ENCODE measurements at regions not wholly inside any gene's neighbourhood (a gene's known extent, or its start where the extent isn't known, plus 50 kb on each side); places are given as distances from the start of the nearest gene placed in this dataset.

DNA sequence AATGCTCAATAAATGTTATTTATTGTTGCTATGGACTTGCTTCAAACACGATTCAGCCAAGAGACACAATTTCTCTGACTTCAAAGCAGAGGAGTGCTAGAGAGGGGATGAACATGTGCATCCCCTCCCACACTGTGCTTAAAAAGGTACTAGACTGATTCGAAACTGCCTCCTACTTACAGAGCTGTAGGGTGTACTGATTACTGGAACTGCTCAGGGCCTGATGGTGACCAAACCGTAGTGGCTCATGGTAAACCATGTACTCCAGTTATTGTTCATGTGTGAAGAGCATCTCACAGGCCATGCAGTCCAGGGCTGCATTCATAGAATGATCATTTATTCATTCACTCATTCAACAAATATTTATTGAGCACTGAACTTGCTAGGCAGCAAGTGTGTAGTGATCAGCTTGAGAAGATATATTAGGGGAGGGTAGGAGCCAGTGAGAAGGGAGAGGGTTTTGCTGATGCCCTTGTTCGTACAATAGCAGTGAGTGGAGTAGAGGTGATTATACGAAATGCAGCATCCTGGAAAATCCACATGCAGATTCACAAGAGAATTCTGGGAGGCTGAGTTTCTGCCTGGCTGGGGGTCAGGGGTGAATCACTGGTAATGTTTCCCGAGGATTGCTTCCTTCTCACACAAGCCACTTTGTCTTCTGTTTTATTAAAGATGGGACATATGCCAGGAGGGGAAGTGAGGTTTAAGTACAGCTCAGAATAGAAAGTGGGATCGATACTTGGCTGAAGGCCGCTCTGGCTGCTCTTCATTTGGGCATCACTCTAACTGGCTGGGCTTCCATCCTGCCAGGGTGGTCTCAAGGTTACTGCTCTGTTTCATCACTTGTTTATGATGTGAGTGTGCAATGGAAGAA, 245.4 kb downstream of the RAD51AP2 start:
- H3K27ac Mint-ChIP-seq, result no peak overlapping the region
- H3K27me3 Mint-ChIP-seq, result no peaks in the 10 kb centered on the region
- H3K4me1 Mint-ChIP-seq, result peaks cover 0 to 4% of the 10 kb centered on the region in 2 donors
- H3K36me3 Mint-ChIP-seq, result no peaks in the 10 kb centered on the region
- peaks cover 0 to 3% of the 10 kb centered on the region in 2 donors for H3K9me3 Mint-ChIP-seq
- no peak overlapping the region for H3K4me3 Mint-ChIP-seq
- peak; percentile 10 to 34 for ATAC-seq (replicated peaks)
- DNase-seq, result no peak

DNA sequence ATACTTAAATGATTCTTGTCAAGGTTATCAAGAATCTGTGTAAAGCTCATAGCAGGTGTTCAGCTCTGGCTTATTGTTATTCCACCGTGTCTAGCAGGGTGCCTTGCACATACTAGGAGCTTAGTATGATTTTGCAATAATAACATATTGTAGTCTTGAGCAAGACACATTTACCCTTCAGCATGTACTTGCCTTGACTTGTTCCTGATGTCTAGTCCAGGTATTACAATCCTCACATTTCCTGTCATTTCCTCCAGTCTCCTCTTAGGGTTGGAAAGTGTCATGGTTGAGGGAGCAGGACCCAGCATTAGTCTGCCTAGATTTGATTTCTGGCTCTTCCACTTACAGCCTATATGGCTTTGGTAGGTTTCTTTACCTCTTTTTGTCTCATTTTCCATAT, 246.1 kb downstream of the RAD51AP2 start:
- Mint-ChIP-seq H3K9me3 (peaks cover 0 to 3% of the 10 kb centered on the region in 2 donors), H3K27me3 (no peaks in the 10 kb centered on the region), H3K36me3 (no peaks in the 10 kb centered on the region), H3K27ac (no peak overlapping the region), H3K4me3 (no peak overlapping the region), H3K4me1 (peaks cover 0 to 4% of the 10 kb centered on the region in 2 donors)
- no peak for ATAC-seq (replicated peaks)
- no peak for DNase-seq

DNA sequence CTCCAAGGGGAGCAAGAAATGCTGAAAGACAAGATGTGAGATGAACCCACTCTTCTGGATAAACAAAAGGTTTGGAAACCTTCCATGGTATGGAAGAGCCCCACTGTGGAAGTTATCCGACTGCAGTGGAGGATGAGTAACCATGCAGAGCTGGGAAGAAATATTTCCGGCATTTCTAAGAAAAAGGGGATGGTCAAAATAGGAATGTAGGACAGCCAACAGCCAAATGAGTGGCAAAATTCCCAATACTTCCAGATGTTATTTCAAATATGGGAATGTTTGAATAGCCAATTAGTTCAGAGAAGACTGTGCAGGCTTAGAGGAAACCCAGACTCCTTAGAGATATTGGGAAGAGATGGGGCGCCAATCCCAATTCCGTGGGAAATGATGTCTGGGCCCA, 246.8 kb downstream of the RAD51AP2 start:
- H3K9me3 Mint-ChIP-seq, result peaks cover 0 to 2% of the 10 kb centered on the region in 2 donors
- DNase-seq, result no peak
- no peaks in the 10 kb centered on the region for H3K36me3 Mint-ChIP-seq
- ATAC-seq (replicated peaks), result no peak
- H3K4me3 Mint-ChIP-seq, result no peak overlapping the region
- H3K27me3 Mint-ChIP-seq, result no peaks in the 10 kb centered on the region
- no peak overlapping the region for H3K27ac Mint-ChIP-seq
- peaks cover 0 to 4% of the 10 kb centered on the region in 2 donors for H3K4me1 Mint-ChIP-seq

DNA sequence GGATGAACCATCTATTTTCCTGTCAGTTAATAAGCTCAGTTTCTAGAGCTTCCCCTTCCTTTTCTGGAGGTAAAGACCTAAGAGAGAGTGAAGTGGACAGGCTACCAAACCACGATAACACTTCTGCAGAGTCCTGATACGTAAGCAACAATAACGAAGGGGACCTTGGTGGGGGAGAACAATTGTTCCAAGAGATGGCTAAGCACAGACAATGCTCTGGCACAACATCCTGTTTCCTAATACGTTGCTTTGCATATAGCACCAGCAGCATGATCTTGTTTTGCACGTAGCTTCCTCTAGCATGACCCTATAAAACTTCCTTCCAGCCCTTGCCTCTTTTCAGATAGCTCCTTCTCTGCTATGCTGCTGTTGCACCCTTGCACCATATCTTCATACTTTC, 247.3 kb downstream of the RAD51AP2 start:
- peak in 1 of 2 donors; percentile 55 for ATAC-seq (replicated peaks)
- H3K27ac Mint-ChIP-seq, result no peak overlapping the region
- no peak for DNase-seq

DNA sequence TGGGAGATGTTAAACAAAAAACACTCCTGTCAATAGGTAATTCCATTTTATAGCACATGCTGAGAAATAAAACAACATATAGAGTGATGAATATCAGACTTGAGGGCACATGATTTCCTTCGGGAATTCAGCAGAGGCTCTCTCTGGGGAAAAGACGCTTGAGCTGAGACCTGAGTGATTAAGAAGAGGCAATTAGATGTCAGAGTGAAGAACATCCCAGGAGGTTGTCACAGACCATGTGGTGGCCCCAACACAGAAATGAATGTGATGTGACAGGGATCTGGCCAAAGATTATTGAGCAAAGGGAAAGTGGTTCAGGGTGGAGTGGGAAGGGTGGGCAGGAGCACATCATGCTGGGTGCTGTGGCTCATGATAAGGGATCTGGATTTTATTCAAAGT, 254.7 kb downstream of the RAD51AP2 start:
- DNase-seq (no peak), ATAC-seq (replicated peaks) (no peak)
- no peak overlapping the region for H3K4me3 Mint-ChIP-seq
- H3K27me3 Mint-ChIP-seq, result no peaks in the 10 kb centered on the region
- H3K9me3 Mint-ChIP-seq, result no peaks in the 10 kb centered on the region
- H3K4me1 Mint-ChIP-seq, result no peaks in the 10 kb centered on the region
- H3K27ac Mint-ChIP-seq, result no peak overlapping the region
- H3K36me3 Mint-ChIP-seq, result no peaks in the 10 kb centered on the region

More for the DNA sequence above, 247.3 kb downstream of the RAD51AP2 start:
- Mint-ChIP-seq H3K4me3 (no peak overlapping the region), H3K9me3 (no peaks in the 10 kb centered on the region), H3K27me3 (no peaks in the 10 kb centered on the region), H3K4me1 (peaks cover 0 to 4% of the 10 kb centered on the region in 2 donors), H3K36me3 (no peaks in the 10 kb centered on the region)

DNA sequence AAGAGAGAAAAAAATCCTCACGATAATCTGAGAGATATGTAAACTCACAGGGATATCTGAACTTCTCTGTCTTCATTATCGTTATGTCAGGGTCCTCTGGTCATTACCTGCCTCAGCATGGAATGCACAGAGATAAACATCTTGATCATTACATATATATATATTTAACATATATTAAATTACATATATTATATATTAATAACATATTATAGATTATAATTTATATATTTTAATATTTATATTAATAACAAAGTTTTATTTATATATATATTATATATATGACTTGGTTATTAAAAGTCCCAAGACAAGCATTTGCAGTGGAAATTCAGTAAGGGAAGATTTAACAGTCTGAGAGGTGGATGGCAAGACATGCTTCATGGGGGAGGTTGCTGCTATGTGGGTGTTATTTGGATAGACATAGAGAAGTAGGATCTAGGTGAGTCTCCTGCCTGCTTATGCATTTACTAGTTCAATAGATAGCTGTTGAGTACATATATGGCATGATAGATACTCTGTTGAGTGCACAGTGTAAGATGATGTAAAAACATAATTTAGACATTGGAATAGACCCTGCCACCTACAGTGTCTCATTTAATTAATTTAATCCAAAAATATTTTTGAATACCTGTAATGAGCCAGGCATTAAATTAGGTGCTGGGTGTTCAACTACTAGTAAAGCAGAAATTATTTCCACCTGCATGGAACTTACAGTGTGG, 255.2 kb downstream of the RAD51AP2 start:
- no peaks in the 10 kb centered on the region for H3K36me3 Mint-ChIP-seq

DNA sequence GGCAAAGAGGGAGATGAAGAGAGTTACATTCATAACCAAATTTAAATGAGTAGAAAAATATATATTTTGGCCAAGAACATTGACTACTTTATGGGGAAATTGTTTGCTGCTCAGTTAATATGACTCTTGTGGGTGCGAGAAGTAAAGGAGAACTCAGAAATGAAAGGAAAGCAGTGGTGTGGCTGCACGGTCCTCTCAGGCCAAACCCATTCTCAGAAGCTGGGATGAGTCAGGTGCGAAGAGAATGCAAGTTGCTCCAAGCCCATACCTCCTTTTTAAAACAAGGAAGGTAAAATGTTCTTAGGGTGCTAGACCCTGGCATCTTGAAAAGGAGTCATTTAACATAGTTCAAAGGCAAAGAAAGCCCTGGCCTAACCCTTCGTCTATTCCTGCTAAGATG, 258.6 kb downstream of the RAD51AP2 start:
- no peaks in the 10 kb centered on the region for H3K27me3 Mint-ChIP-seq
- H3K9me3 Mint-ChIP-seq, result no peaks in the 10 kb centered on the region
- no peaks in the 10 kb centered on the region for H3K4me1 Mint-ChIP-seq
- no peak for ATAC-seq (replicated peaks)
- no peaks in the 10 kb centered on the region for H3K36me3 Mint-ChIP-seq
- no peak overlapping the region for H3K27ac Mint-ChIP-seq
- DNase-seq, result no peak
- no peak overlapping the region for H3K4me3 Mint-ChIP-seq

More for the DNA sequence above, 255.2 kb downstream of the RAD51AP2 start:
- Mint-ChIP-seq H3K4me3 (no peak overlapping the region), H3K27me3 (no peaks in the 10 kb centered on the region), H3K4me1 (no peaks in the 10 kb centered on the region), H3K9me3 (no peaks in the 10 kb centered on the region), H3K27ac (no peak overlapping the region)
- ATAC-seq (replicated peaks) (no peak), DNase-seq (no peak)

DNA sequence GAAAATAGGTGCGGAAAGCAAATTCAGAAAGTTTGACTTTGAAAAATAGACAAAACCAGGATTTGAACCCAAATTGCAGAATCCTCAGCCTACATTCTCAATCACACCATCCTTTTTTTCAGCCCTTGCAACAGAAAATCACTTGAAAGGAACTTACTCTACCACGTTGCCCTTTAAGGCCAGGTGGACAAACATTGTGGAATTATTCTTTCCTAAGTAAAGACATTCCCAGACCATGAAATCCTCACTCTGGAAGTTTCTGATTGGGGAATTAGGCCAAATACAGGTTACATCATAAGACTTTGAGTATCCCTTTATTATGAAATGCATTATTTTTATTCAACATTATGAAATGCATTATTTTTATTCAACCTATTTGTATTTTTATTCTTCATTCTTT, 259.4 kb downstream of the RAD51AP2 start:
- H3K27me3 Mint-ChIP-seq, result no peaks in the 10 kb centered on the region
- H3K4me3 Mint-ChIP-seq, result no peak overlapping the region

DNA sequence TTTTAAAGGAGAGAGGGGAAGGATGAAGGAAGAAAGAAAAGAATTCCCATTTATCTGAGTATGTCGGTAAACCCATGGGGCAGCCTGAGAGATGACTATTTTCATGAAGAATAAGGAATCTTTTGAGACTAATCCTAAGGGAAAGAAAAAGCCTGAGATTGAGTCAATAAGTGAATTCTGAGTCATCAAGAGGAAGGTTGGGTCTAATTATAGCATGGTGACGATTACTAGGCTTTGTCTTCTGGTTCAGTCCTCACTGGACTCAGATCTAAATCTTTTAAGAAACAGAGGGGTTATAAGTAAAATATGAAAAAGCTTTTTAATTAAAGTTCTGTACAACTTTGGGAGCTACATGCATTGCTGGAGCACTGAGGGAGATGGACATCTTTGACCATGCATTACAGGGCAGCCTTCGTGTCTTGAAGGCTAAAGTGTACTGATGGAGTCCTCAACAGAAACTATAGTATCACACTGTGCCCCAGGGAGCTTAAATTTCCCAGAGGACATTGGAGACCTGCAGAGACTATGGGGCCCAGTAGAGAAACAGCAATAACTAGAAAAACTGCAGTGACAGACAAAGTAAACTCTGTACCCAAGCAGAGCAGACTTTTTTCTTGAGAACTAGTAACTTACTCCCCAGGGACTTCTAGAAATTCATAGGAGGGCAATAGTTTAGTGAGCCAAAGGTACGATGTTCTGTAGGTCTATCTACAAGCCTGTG, 260.9 kb downstream of the RAD51AP2 start:
- Mint-ChIP-seq H3K27me3 (no peaks in the 10 kb centered on the region), H3K27ac (no peak overlapping the region), H3K36me3 (no peaks in the 10 kb centered on the region), H3K4me1 (no peaks in the 10 kb centered on the region), H3K4me3 (no peak overlapping the region), H3K9me3 (no peaks in the 10 kb centered on the region)
- DNase-seq, result peak; percentile 4
- peak; percentile 51 to 87 for ATAC-seq (replicated peaks)

More for the DNA sequence above, 259.4 kb downstream of the RAD51AP2 start:
- Mint-ChIP-seq H3K9me3 (no peaks in the 10 kb centered on the region), H3K36me3 (no peaks in the 10 kb centered on the region), H3K4me1 (no peaks in the 10 kb centered on the region), H3K27ac (no peak overlapping the region)
- ATAC-seq (replicated peaks) (no peak), DNase-seq (no peak)

DNA sequence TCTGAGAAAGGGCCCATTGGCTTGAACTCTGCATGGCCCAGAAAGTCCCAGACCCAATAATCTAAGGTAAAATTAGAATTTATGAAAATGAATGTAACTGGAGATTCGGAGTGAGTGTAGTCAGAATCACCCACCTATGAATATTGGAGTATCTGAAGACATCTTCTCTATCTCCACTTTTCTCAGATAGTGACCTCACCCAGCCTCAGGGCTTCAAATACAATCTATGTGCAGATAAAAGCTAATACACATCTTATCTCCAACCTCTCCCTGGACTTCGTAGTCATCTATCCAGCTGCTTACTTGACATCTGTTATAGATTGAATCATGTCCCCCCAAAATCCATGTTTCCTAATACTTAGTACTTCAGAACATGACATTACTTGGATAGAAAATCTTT, 263.2 kb downstream of the RAD51AP2 start:
- Mint-ChIP-seq H3K27ac (no peak overlapping the region), H3K36me3 (peaks cover 0 to 1% of the 10 kb centered on the region in 2 donors), H3K4me1 (no peaks in the 10 kb centered on the region), H3K27me3 (peaks cover 0 to 4% of the 10 kb centered on the region in 2 donors), H3K9me3 (peaks cover 0 to 3% of the 10 kb centered on the region in 2 donors), H3K4me3 (no peak overlapping the region)
- no peak for ATAC-seq (replicated peaks)
- no peak for DNase-seq

DNA sequence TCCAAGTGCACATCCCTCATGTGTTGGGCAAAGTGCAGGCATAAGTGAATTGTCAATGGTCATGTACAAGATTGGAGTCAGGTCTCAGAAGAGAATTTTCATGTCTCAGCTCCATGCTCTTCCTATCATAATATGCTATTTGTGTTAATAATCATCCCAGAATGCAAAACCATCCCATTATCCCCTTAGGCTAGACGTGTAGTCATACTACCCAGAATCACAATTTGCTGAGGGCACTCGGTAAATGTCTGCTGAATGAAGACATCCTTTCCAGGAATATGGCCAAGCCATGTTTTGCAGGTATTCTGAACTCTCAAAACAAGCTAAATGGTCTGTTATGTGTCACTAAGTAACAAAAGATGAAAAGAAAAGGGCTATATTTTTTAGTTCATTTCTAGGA, 263.8 kb downstream of the RAD51AP2 start:
- no peak overlapping the region for H3K27ac Mint-ChIP-seq
- H3K9me3 Mint-ChIP-seq, result peaks cover 0 to 3% of the 10 kb centered on the region in 2 donors
- DNase-seq, result no peak
- H3K4me1 Mint-ChIP-seq, result no peaks in the 10 kb centered on the region
- no peak overlapping the region for H3K4me3 Mint-ChIP-seq
- H3K27me3 Mint-ChIP-seq, result peaks cover 0 to 4% of the 10 kb centered on the region in 2 donors
- H3K36me3 Mint-ChIP-seq, result peaks cover 0 to 1% of the 10 kb centered on the region in 2 donors
- ATAC-seq (replicated peaks), result no peak

DNA sequence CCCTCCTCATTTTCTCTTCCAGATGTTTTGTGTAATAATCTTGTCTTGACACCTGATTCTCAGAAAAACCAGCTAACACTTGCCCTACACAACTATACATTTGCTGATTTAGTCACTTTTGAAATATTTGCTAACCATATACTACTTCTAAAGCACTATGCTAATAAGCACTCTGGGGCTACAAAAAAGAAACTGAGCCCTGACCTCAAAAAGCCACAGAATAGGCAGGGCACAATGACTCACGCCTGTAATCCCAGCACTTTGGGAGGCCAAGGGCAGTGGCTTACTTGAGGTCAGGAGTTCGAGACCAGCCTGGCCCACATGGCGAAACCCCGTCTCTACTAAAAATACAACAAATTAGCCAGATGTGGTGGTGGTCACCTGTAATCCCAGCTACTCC, 266.0 kb downstream of the RAD51AP2 start:
- peaks cover 0 to 1% of the 10 kb centered on the region in 2 donors for H3K36me3 Mint-ChIP-seq
- no peaks in the 10 kb centered on the region for H3K4me1 Mint-ChIP-seq
- DNase-seq (no peak), ATAC-seq (replicated peaks) (no peak)
- peaks cover 0 to 4% of the 10 kb centered on the region in 2 donors for H3K27me3 Mint-ChIP-seq
- peaks cover 0 to 3% of the 10 kb centered on the region in 2 donors for H3K9me3 Mint-ChIP-seq
- H3K27ac Mint-ChIP-seq, result no peak overlapping the region
- no peak overlapping the region for H3K4me3 Mint-ChIP-seq

DNA sequence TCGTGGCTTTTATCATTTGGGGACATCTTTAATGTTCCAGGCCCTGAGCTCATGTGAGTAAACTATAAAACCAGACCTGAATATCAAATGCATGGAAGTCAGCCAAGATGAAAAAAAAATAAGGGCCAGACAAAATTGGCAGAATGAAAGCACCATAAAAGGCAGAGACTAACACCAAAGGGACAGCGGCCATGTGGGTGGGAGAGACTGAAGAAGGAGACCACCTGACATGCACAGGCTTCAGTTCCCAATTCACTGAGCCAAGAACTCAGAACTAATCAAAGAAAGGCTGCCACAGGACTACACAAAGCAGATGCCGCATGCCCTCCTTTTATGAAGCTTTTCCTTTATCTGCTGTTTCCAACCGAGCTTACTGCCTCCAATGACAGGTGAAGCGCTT, 267.1 kb downstream of the RAD51AP2 start:
- DNase-seq (no peak), ATAC-seq (replicated peaks) (no peak)
- Mint-ChIP-seq H3K36me3 (peaks cover 0 to 1% of the 10 kb centered on the region in 2 donors), H3K27me3 (peaks cover 0 to 4% of the 10 kb centered on the region in 2 donors), H3K4me1 (no peaks in the 10 kb centered on the region), H3K4me3 (no peak overlapping the region), H3K27ac (no peak overlapping the region), H3K9me3 (peaks cover 0 to 3% of the 10 kb centered on the region in 2 donors)

DNA sequence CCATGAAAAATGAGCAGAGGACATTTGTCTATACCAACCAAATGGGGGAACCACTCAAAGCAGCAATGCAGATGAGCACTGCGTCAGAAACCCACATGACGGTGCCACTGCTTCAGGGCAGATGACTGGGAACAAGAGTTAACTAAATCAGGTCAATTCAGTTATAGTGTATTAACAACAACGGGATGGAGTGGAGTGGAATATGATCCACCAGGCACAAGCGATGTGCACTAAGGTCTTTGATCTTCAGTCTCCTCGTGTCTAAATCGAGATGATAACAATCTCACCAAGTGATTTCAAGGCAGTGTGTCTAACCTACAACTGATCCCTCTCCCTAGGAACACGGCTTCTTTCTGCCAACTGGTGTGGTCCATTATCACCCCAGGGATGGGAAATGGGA, 269.0 kb downstream of the RAD51AP2 start:
- peaks cover 0 to 1% of the 10 kb centered on the region in 2 donors for H3K36me3 Mint-ChIP-seq
- H3K4me1 Mint-ChIP-seq, result no peaks in the 10 kb centered on the region
- ATAC-seq (replicated peaks), result no peak
- peaks cover 0 to 4% of the 10 kb centered on the region in 2 donors for H3K27me3 Mint-ChIP-seq
- no peak overlapping the region for H3K4me3 Mint-ChIP-seq
- no peak for DNase-seq
- H3K9me3 Mint-ChIP-seq, result peaks cover 0 to 3% of the 10 kb centered on the region in 2 donors
- H3K27ac Mint-ChIP-seq, result no peak overlapping the region
